Kidney (tissue), 13 donors: ENCODE measurements at regions not wholly inside any gene's neighbourhood (a gene's known extent, or its start where the extent isn't known, plus 50 kb on each side); places are given as distances from the start of the nearest gene placed in this dataset.
A peak's percentile ranks its signal among the peaks of the same experiment; 100 is the strongest.

Experiments used
- DNase-seq, 5 donors: peaks; one replicate each; pipeline ENCODE4 v3.0.0-alpha.2; 2013 to 2020
- FAIRE-seq: peaks from 2 replicates; lab custom pipeline; 2012; peaks lifted over from hg19 to GRCh38; lab: Jason Lieb, UNC
- H3K27ac ChIP-seq, 2 donors: one replicate each; pipeline ENCODE4 v1.7.0; 2013; ENCODE audit warnings: low read depth in 2 of 2, low read length in 2 of 2, inconsistent platforms in 1 of 2
- H3K27me3 ChIP-seq: one replicate; pipeline ENCODE4 v1.7.1; 2013; ENCODE audit warnings: low read length, inconsistent platforms; ENCODE audit not compliant: control insufficient read depth, insufficient read depth
- H3K36me3 ChIP-seq, 3 donors: one replicate each; pipeline versions ENCODE4 v1.7.0 to v1.7.1; 2013; ENCODE audit warnings: low read length in 3 of 3, control low read depth in 1 of 3, inconsistent platforms in 1 of 3; ENCODE audit not compliant: insufficient read depth in 3 of 3, control insufficient read depth in 2 of 3
- H3K4me1 ChIP-seq, 3 donors: one replicate each; pipeline versions ENCODE4 v1.7.0 to v1.7.1; 2013; ENCODE audit warnings: low read length in 3 of 3, inconsistent platforms in 1 of 3, low read depth in 1 of 3; ENCODE audit not compliant: control insufficient read depth in 2 of 3, insufficient read depth in 2 of 3
- H3K4me3 ChIP-seq, 3 donors: one replicate each; pipeline versions ENCODE4 v1.7.0 to v1.8.1; 2013; ENCODE audit warnings: low read length in 3 of 3, control low read depth in 1 of 3, inconsistent platforms in 1 of 3
- H3K9ac ChIP-seq, 3 donors: one replicate each; pipeline versions ENCODE4 v1.7.0 to v1.7.1; 2013; ENCODE audit warnings: low read length in 3 of 3, control low read depth in 1 of 3, inconsistent platforms in 1 of 3
- H3K9me3 ChIP-seq, 3 donors: one replicate each; pipeline versions ENCODE4 v1.7.0 to v1.7.1; 2013; ENCODE audit warnings: low read length in 3 of 3, control low read depth in 1 of 3, inconsistent platforms in 1 of 3; ENCODE audit not compliant: control insufficient read depth in 2 of 3, insufficient read depth in 1 of 3
- intact Hi-C: fragments of 100-400 bp; cut with DNase I; formaldehyde crosslinking; loops from one replicate; pipeline ENCODE4 v1.11.1; 2022
- TF ChIP-seq, protein P1 (sequence below): IDR thresholded peaks from 3 replicates; pipeline ENCODE4 v1.5.1; 2012; ENCODE audit warnings: mild to moderate bottlenecking, moderate library complexity, borderline replicate concordance; ENCODE audit not compliant: insufficient read depth; ENCODE audit errors: extremely low read depth
- donor health status: control.
- donor health status: control.
- donor health status: control.
- donor health status: control.
- donor health status: control.
- donor health status: DM: yes; HTN: yes; CAD: no.
- donor health status: Normal renal cell carcinoma (clear cell type).

DNA sequence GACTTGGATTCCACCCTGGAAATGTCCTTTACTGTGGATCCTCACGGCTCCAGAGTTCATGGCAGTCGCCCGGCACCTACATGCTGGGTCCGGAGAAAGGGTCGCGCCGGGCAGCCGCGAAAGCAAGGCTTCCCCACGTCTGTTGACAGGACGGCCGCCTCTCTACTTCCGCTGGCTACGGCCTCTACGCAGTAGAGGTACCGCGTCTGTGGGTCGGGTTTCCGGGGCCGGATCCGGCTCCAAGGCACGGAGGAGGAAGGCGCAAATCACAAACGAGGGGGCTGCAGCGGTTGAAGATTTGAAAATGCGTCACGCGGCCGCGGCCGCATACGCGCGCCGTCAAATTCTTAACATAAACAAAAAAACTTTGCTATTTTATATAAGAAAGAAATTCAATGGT lies 649.6 kb downstream of the REEP3 start:
- intact Hi-C loops = no loop called here
- H3K9me3 ChIP-seq = no peaks in the 10 kb centered on the region
- no peak overlapping the region for H3K9ac ChIP-seq
- no peaks in the 10 kb centered on the region for H3K27me3 ChIP-seq
- H3K36me3 ChIP-seq = no peaks in the 10 kb centered on the region
- no peaks in the 10 kb centered on the region for H3K4me1 ChIP-seq
- DNase-seq = peak in 1 of 5 donors; percentile 67
- no peak overlapping the region for H3K4me3 ChIP-seq
- FAIRE-seq = no peak
- TF ChIP-seq, protein P1, sequence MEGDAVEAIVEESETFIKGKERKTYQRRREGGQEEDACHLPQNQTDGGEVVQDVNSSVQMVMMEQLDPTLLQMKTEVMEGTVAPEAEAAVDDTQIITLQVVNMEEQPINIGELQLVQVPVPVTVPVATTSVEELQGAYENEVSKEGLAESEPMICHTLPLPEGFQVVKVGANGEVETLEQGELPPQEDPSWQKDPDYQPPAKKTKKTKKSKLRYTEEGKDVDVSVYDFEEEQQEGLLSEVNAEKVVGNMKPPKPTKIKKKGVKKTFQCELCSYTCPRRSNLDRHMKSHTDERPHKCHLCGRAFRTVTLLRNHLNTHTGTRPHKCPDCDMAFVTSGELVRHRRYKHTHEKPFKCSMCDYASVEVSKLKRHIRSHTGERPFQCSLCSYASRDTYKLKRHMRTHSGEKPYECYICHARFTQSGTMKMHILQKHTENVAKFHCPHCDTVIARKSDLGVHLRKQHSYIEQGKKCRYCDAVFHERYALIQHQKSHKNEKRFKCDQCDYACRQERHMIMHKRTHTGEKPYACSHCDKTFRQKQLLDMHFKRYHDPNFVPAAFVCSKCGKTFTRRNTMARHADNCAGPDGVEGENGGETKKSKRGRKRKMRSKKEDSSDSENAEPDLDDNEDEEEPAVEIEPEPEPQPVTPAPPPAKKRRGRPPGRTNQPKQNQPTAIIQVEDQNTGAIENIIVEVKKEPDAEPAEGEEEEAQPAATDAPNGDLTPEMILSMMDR = no peak
- no peak overlapping the region for H3K27ac ChIP-seq

DNA sequence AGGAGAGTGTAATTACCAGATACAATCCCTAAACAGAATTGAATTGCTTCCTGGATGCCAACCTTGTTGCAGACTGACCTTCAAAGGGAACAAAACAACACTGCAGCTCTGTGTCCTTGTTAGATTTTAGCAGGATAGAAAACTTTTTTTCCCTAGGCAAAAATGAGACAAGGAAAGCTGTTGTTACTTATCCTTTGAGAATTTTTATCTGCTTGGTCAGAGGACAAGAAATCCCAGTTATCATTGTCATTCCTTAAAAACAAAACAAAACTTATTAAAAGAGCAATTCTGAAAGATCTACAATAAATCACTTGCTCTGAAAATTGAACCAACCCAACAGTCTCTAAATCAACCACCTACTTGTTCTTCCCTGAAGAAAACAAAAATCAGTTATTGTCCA lies 652.6 kb downstream of the REEP3 start:
- TF ChIP-seq, protein P1 = no peak
- H3K4me1 ChIP-seq = no peaks in the 10 kb centered on the region
- DNase-seq (peak in 2 of 5 donors; percentile 5 to 6), FAIRE-seq (no peak)
- intact Hi-C loops = no loop called here
- no peaks in the 10 kb centered on the region for H3K27me3 ChIP-seq
- no peaks in the 10 kb centered on the region for H3K36me3 ChIP-seq
- H3K9me3 ChIP-seq = no peaks in the 10 kb centered on the region
- no peak overlapping the region for H3K27ac ChIP-seq
- no peak overlapping the region for H3K4me3 ChIP-seq
- H3K9ac ChIP-seq = no peak overlapping the region

GRCh38 chr10:64174666-64175255 lies 653.6 kb downstream of the REEP3 start:
- TF ChIP-seq, protein P1 = no peak
- no peak for FAIRE-seq
- Histone ChIP-seq H3K4me1 (no peaks in the 10 kb centered on the region), H3K9me3 (no peaks in the 10 kb centered on the region), H3K27me3 (no peaks in the 10 kb centered on the region), H3K27ac (no peak overlapping the region), H3K4me3 (no peak overlapping the region), H3K36me3 (no peaks in the 10 kb centered on the region), H3K9ac (no peak overlapping the region)
- intact Hi-C loops = no loop called here
- no peak for DNase-seq
